Peyer's patch (tissue), 4 donors: ENCODE measurements at regions not wholly inside any gene's neighbourhood (a gene's known extent, or its start where the extent isn't known, plus 50 kb on each side); places are given as distances from the start of the nearest gene placed in this dataset.

ENCODE experiments used
- DNase-seq, 3 donors: peaks; one replicate each; pipeline ENCODE4 v3.0.0-alpha.2; 2017 to 2019
- H3K27ac ChIP-seq, 4 donors: fragments of 200-600 bp; sonication (generic); one replicate each; pipeline ENCODE4 v1.5.1; 2016 to 2019
- H3K27me3 ChIP-seq, 2 donors: fragments of 200-600 bp; sonication (generic); one replicate each; pipeline ENCODE4 v1.5.1; 2019
- H3K36me3 ChIP-seq, 3 donors: fragments of 200-600 bp; sonication (generic); one replicate each; pipeline ENCODE4 v1.5.1; 2016 to 2019
- H3K4me1 ChIP-seq, 4 donors: fragments of 200-600 bp; sonication (generic); one replicate each; pipeline ENCODE4 v1.5.1; 2016 to 2019
- H3K4me3 ChIP-seq, 4 donors: fragments of 200-600 bp; sonication (generic); 1 replicate in 3 of 4; 2 replicates in 1 of 4; pipeline ENCODE4 v1.5.1; 2016 to 2019; ENCODE audit warnings: mild to moderate bottlenecking in 1 of 4
- H3K9me3 ChIP-seq, 4 donors: fragments of 200-600 bp; sonication (generic); one replicate each; pipeline ENCODE4 v1.5.1; 2016 to 2019; ENCODE audit warnings: mild to moderate bottlenecking in 1 of 4
- CTCF ChIP-seq, 6 experiments: fragments of 450-650 bp in 4 of 6; fragments of 200-600 bp in 2 of 6; sonication (generic) in 1 of 6; IDR thresholded peaks; one replicate each; pipeline ENCODE4 v1.5.1; 2017 to 2019; ENCODE audit warnings: antibody characterized with exemption in 6 of 6, mild to moderate bottlenecking in 3 of 6, moderate library complexity in 1 of 6
- POLR2A ChIP-seq, 2 donors: fragments of 450-650 bp; IDR thresholded peaks; one replicate each; pipeline ENCODE4 v1.5.1; 2017; ENCODE audit warnings: antibody characterized with exemption in 2 of 2, mild to moderate bottlenecking in 2 of 2, moderate library complexity in 2 of 2

GRCh38 chr7:33724201-33724600 lies 181.1 kb upstream of the BMPER start:
- Histone ChIP-seq H3K4me3 (no peak overlapping the region), H3K36me3 (no peaks in the 10 kb centered on the region), H3K9me3 (no peaks in the 10 kb centered on the region), H3K4me1 (no peaks in the 10 kb centered on the region), H3K27me3 (no peaks in the 10 kb centered on the region), H3K27ac (no peak overlapping the region)
- TF ChIP-seq CTCF (IDR thresholded peaks at IDR 0.05) (no peak), POLR2A (IDR thresholded peaks at IDR 0.05) (no peak)
- no peak for DNase-seq

- H3K27ac ChIP-seq, result no peak overlapping the region
- no peak for TF ChIP-seq CTCF (IDR thresholded peaks at IDR 0.05)
- no peak for TF ChIP-seq POLR2A (IDR thresholded peaks at IDR 0.05)
- no peaks in the 10 kb centered on the region for H3K27me3 ChIP-seq
- H3K36me3 ChIP-seq, result no peaks in the 10 kb centered on the region
- no peaks in the 10 kb centered on the region for H3K9me3 ChIP-seq
- no peaks in the 10 kb centered on the region for H3K4me1 ChIP-seq
- no peak overlapping the region for H3K4me3 ChIP-seq
- no peak for DNase-seq
These were observed 180.0 kb upstream of the BMPER start for GRCh38 chr7:33725111-33726025.

- no peak overlapping the region for H3K4me3 ChIP-seq
- no peak for TF ChIP-seq POLR2A (IDR thresholded peaks at IDR 0.05)
- no peak for TF ChIP-seq CTCF (IDR thresholded peaks at IDR 0.05)
- H3K9me3 ChIP-seq, result no peaks in the 10 kb centered on the region
- H3K27me3 ChIP-seq, result no peaks in the 10 kb centered on the region
- DNase-seq, result no peak
- H3K27ac ChIP-seq, result no peak overlapping the region
- H3K4me1 ChIP-seq, result no peaks in the 10 kb centered on the region
- H3K36me3 ChIP-seq, result no peaks in the 10 kb centered on the region
These were observed 178.8 kb upstream of the BMPER start for GRCh38 chr7:33726582-33726981.

- H3K4me1 ChIP-seq, result no peaks in the 10 kb centered on the region
- H3K9me3 ChIP-seq, result no peaks in the 10 kb centered on the region
- H3K27ac ChIP-seq, result no peak overlapping the region
- H3K36me3 ChIP-seq, result no peaks in the 10 kb centered on the region
- no peaks in the 10 kb centered on the region for H3K27me3 ChIP-seq
- H3K4me3 ChIP-seq, result no peak overlapping the region
- TF ChIP-seq CTCF (IDR thresholded peaks at IDR 0.05), result no peak
- TF ChIP-seq POLR2A (IDR thresholded peaks at IDR 0.05), result no peak
- no peak for DNase-seq
These were observed 178.0 kb upstream of the BMPER start for GRCh38 chr7:33727315-33727714.

- Histone ChIP-seq H3K27ac (no peak overlapping the region), H3K36me3 (no peaks in the 10 kb centered on the region), H3K27me3 (no peaks in the 10 kb centered on the region), H3K4me1 (no peaks in the 10 kb centered on the region), H3K4me3 (no peak overlapping the region), H3K9me3 (no peaks in the 10 kb centered on the region)
- TF ChIP-seq POLR2A (IDR thresholded peaks at IDR 0.05), result no peak
- TF ChIP-seq CTCF (IDR thresholded peaks at IDR 0.05), result no peak
- no peak for DNase-seq
These were observed 176.3 kb upstream of the BMPER start for GRCh38 chr7:33728873-33729551.
